A673 (cell line): ENCODE measurements at regions not wholly inside any gene's neighbourhood (a gene's known extent, or its start where the extent isn't known, plus 50 kb on each side); places are given as distances from the start of the nearest gene placed in this dataset.

Experiments
- BruUV-seq: library from RNA; stranded (reverse); fragments of 400-500 nt; replicated peaks from 2 replicates; lab custom pipeline; 2021; lab: Mats Ljungman, UMichigan
- CTCF ChIA-PET: fragments of 300-600 bp; sonication (Branson Sonifier 250); formaldehyde crosslinking; loops from one replicate; lab custom pipeline; 2022; ENCODE audit warnings: antibody characterized with exemption; lab: Charles Lee
- POLR2A ChIA-PET: fragments of 300-600 bp; sonication (Branson Sonifier 250); formaldehyde crosslinking; loops from one replicate; lab custom pipeline; 2022; ENCODE audit warnings: antibody characterized with exemption; ENCODE audit not compliant: low non-redundant PET; lab: Charles Lee
- DNase-seq: peaks from one replicate; pipeline ENCODE4 v3.0.0-alpha.2; 2015; ENCODE audit warnings: low spot score
- H3K27ac ChIP-seq: fragments of 200-600 bp; sonication (generic); 2 replicates; pipeline ENCODE4 v1.5.1; 2016; ENCODE audit warnings: mixed run types, low read depth, mild to moderate bottlenecking, mixed read lengths, antibody characterized with exemption, low read length; ENCODE audit not compliant: poor library complexity, severe bottlenecking
- H3K27me3 ChIP-seq: fragments of 200-600 bp; sonication (generic); replicated peaks from 2 replicates; pipeline ENCODE4 v1.6.1; 2017; ENCODE audit warnings: mixed run types, low read depth, mild to moderate bottlenecking, mixed read lengths, antibody characterized with exemption, low read length; ENCODE audit not compliant: insufficient read depth, poor library complexity
- H3K36me3 ChIP-seq: fragments of 200-600 bp; sonication (generic); 2 replicates; pipeline ENCODE4 v1.6.1; 2016; ENCODE audit warnings: mixed run types, mild to moderate bottlenecking, mixed read lengths, antibody characterized with exemption, low read length; ENCODE audit not compliant: insufficient read depth, poor library complexity, severe bottlenecking
- H3K4me1 ChIP-seq: fragments of 200-600 bp; sonication (generic); 2 replicates; pipeline ENCODE4 v1.6.1; 2017; ENCODE audit warnings: mixed run types, mild to moderate bottlenecking, mixed read lengths, antibody characterized with exemption, low read length; ENCODE audit not compliant: insufficient read depth, poor library complexity, severe bottlenecking
- H3K4me3 ChIP-seq: fragments of 200-600 bp; sonication (generic); 2 replicates; pipeline ENCODE4 v1.5.1; 2016; ENCODE audit warnings: low read depth, mixed run types, mild to moderate bottlenecking, mixed read lengths, low read length; ENCODE audit not compliant: poor library complexity, severe bottlenecking
- H3K9me3 ChIP-seq: fragments of 200-600 bp; sonication (generic); 2 replicates; pipeline ENCODE4 v1.6.1; 2016; ENCODE audit warnings: mixed run types, low read depth, mild to moderate bottlenecking, mixed read lengths, antibody characterized with exemption, low read length; ENCODE audit not compliant: poor library complexity, severe bottlenecking
- CTCF ChIP-seq: fragments of 300-800, 200-600 bp; sonication (generic); conservative IDR thresholded peaks from 2 replicates; pipeline ENCODE4 v1.5.1; 2017; ENCODE audit warnings: low read depth, mild to moderate bottlenecking, antibody characterized with exemption, low read length, moderate library complexity, mixed read lengths
- EZH2 ChIP-seq: fragments of 200-600 bp; sonication (generic); IDR thresholded peaks from 2 replicates; pipeline ENCODE4 v1.6.1; 2017; ENCODE audit warnings: borderline replicate concordance, low read depth, mild to moderate bottlenecking, mixed read lengths, antibody characterized with exemption, low read length; ENCODE audit not compliant: poor library complexity, severe bottlenecking
- intact Hi-C: fragments of 100-400 bp; cut with micrococcal nuclease; formaldehyde crosslinking; loops from one replicate; pipeline ENCODE4 v1.10.0; 2022; ENCODE audit not compliant: unreplicated experiment

DNA sequence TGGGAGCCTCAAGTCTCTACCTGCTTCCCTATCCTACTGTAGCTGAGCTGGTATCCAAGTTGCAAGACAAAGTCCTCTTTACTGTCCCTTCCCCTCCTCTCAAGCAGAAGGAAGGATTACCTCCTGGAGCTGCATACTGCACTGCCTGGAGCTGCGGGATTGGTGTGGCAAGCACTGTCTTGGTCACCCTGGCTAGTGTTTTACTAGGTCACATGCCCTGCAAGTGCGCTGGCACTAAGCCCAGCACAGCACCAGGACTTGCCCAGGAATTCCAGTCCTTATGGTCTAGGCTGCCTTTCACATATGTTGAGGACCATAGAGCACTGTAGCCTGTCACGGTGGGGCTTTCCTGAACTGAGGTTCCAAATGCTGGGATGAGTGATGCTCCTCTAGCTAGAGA lies 227.3 kb upstream of the ZC4H2 start:
- ChIA-PET POLR2A (no interaction called here), CTCF (no interaction called here)
- Histone ChIP-seq H3K27ac (no peak overlapping the region), H3K27me3 (no peaks in the 10 kb centered on the region), H3K36me3 (no peaks in the 10 kb centered on the region), H3K4me3 (no peak overlapping the region), H3K9me3 (peaks cover 12% of the 10 kb centered on the region), H3K4me1 (no peaks in the 10 kb centered on the region)
- no peak for TF ChIP-seq EZH2
- TF ChIP-seq CTCF: no peak
- DNase-seq: no peak
- intact Hi-C loops: no loop called here
- BruUV-seq: no TSS peak

DNA sequence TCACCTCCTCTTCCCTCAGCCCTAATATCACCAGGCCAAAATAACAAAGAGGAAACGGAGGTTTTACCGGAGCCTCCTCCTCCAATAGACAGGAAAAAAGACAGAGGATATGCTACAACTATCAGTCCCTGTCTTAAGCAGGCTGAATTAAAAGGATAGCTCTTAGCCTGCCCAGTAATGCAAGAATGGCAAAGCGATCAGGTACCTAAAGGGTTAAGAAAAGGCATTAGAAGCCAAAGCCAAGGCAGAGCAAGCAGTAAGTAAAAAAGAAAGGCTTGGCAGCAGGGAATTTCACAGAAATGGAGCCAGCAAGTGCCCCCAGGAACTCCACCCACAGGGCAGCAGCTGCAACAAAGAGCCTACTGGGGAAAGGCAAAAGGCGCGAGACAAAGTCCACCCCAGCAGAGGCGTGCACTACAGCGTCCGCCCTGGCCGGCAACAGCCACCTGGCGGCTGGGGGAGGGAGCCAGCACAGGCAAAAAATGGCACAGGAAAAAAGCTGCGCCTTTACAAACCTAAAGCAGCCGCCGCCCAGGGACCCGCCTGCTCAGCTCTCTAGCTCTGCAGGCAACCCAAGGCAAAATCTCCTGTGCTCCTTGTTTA lies 220.6 kb upstream of the ZC4H2 start:
- TF ChIP-seq CTCF (no peak), EZH2 (no peak)
- ChIA-PET CTCF (no interaction called here), POLR2A (no interaction called here)
- Histone ChIP-seq H3K9me3 (peaks cover 14% of the 10 kb centered on the region), H3K27ac (no peak overlapping the region), H3K4me3 (no peak overlapping the region), H3K36me3 (no peaks in the 10 kb centered on the region), H3K4me1 (no peaks in the 10 kb centered on the region), H3K27me3 (no peaks in the 10 kb centered on the region)
- intact Hi-C loops: no loop called here
- no TSS peak for BruUV-seq
- DNase-seq: no peak

DNA sequence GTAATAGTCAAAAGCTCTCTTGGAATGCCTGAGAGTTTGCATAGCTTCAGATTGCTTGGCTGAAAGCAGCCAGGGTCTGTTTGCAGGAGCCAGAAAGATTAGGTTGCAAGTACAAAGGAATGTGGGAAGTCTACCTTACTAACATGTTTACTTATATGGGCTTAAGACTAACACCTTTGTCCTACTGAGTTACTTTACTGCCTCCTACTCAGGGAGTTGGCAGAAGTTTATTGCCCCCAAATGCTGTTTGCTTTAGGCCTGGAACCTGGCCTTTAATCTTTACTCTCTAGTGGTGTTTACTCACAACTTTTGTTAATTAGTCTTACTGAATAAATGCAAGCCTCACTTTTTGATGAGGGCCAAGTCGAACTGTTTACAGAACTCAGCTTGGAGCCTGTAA lies 219.4 kb upstream of the ZC4H2 start:
- ChIA-PET POLR2A (no interaction called here), CTCF (no interaction called here)
- no peak overlapping the region for H3K27ac ChIP-seq
- intact Hi-C loops: no loop called here
- H3K27me3 ChIP-seq: no peaks in the 10 kb centered on the region
- H3K36me3 ChIP-seq: no peaks in the 10 kb centered on the region
- BruUV-seq: no TSS peak
- H3K9me3 ChIP-seq: peaks cover 14% of the 10 kb centered on the region
- DNase-seq: no peak
- no peak overlapping the region for H3K4me3 ChIP-seq
- TF ChIP-seq CTCF (no peak), EZH2 (no peak)
- no peaks in the 10 kb centered on the region for H3K4me1 ChIP-seq
